Lower leg skin (tissue), 3 donors: ENCODE measurements at regions not wholly inside any gene's neighbourhood (a gene's known extent, or its start where the extent isn't known, plus 50 kb on each side); places are given as distances from the start of the nearest gene placed in this dataset.

Experiments used
- CTCF ChIP-seq, 3 donors: fragments of 450-650 bp; IDR thresholded peaks; one replicate each; pipeline ENCODE4 v1.5.1; 2016; ENCODE audit warnings: antibody characterized with exemption in 3 of 3, mild to moderate bottlenecking in 3 of 3, moderate library complexity in 2 of 3
- POLR2A ChIP-seq, 2 donors: fragments of 450-650 bp; IDR thresholded peaks; one replicate each; pipeline ENCODE4 v1.6.1; 2016 to 2017; ENCODE audit warnings: antibody characterized with exemption in 2 of 2, mild to moderate bottlenecking in 1 of 2, moderate library complexity in 1 of 2

GRCh38 chr11:91731051-91731450 lies 493.6 kb upstream of the FAT3 start:
- no peak for TF ChIP-seq CTCF (IDR thresholded peaks at IDR 0.05)
- TF ChIP-seq POLR2A (IDR thresholded peaks at IDR 0.05), result no peak
